K562 (cell line): ENCODE measurements at regions not wholly inside any gene's neighbourhood (a gene's known extent, or its start where the extent isn't known, plus 50 kb on each side); places are given as distances from the start of the nearest gene placed in this dataset.

ENCODE experiments used
- EP300 ChIP-seq: IDR thresholded peaks from 2 replicates; pipeline ENCODE4 v1.6.1; 2012; ENCODE audit warnings: low read length, improper control_type of control experiment
- TAF1 ChIP-seq: IDR thresholded peaks from 2 replicates; pipeline ENCODE4 v1.6.1; 2011; ENCODE audit warnings: mild to moderate bottlenecking, low read length, moderate library complexity; ENCODE audit not compliant: insufficient read depth, control insufficient read depth, severe bottlenecking; ENCODE audit errors: extremely low read depth
- YY1 ChIP-seq, 3 experiments: IDR thresholded peaks; 2 replicates each; pipeline ENCODE4 v1.6.1; 2011; ENCODE audit warnings: low read length in 2 of 3, mild to moderate bottlenecking in 2 of 3, moderate library complexity in 2 of 3, borderline replicate concordance in 1 of 3, control low read depth in 1 of 3, low read depth in 1 of 3; ENCODE audit not compliant: insufficient read depth in 3 of 3, insufficient replicate concordance in 2 of 3, control insufficient read depth in 1 of 3, insufficient read length in 1 of 3; ENCODE audit errors: extremely low read depth in 1 of 3
- TF ChIP-seq, protein P1 (sequence below): fragments of 250-450 bp; sonication (Bioruptor Pico); IDR thresholded peaks from 2 replicates; pipeline ENCODE4 v1.4.0; 2020; ENCODE audit warnings: mild to moderate bottlenecking, moderate library complexity, borderline replicate concordance

- TF ChIP-seq YY1 (IDR thresholded peaks at IDR 0.05; ENCODE audit: borderline replicate concordance in 1 of 3, control insufficient read depth in 1 of 3, extremely low read depth in 1 of 3, insufficient read depth in 3 of 3, insufficient read length in 1 of 3, insufficient replicate concordance in 2 of 3, low read depth in 1 of 3, low read length in 2 of 3) = no peak
- no peak for TF ChIP-seq TAF1
- TF ChIP-seq, protein P1, sequence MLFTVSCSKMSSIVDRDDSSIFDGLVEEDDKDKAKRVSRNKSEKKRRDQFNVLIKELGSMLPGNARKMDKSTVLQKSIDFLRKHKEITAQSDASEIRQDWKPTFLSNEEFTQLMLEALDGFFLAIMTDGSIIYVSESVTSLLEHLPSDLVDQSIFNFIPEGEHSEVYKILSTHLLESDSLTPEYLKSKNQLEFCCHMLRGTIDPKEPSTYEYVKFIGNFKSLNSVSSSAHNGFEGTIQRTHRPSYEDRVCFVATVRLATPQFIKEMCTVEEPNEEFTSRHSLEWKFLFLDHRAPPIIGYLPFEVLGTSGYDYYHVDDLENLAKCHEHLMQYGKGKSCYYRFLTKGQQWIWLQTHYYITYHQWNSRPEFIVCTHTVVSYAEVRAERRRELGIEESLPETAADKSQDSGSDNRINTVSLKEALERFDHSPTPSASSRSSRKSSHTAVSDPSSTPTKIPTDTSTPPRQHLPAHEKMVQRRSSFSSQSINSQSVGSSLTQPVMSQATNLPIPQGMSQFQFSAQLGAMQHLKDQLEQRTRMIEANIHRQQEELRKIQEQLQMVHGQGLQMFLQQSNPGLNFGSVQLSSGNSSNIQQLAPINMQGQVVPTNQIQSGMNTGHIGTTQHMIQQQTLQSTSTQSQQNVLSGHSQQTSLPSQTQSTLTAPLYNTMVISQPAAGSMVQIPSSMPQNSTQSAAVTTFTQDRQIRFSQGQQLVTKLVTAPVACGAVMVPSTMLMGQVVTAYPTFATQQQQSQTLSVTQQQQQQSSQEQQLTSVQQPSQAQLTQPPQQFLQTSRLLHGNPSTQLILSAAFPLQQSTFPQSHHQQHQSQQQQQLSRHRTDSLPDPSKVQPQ (CRISPR knock-in tag) = no peak
- TF ChIP-seq EP300 = no peak
These were observed 527.7 kb downstream of the RPS29 start for GRCh38 chr14:49058511-49058910.
